SH-SY5Y (cell line): ENCODE measurements at regions not wholly inside any gene's neighbourhood (a gene's known extent, or its start where the extent isn't known, plus 50 kb on each side); places are given as distances from the start of the nearest gene placed in this dataset.

Source experiments
- GATA2 ChIP-seq: IDR thresholded peaks from 2 replicates; pipeline ENCODE4 v1.6.1; 2011; ENCODE audit warnings: mild to moderate bottlenecking, low read depth, low read length
- GATA3 ChIP-seq: IDR thresholded peaks from 2 replicates; pipeline ENCODE4 v1.6.1; 2011; ENCODE audit warnings: low read depth, mild to moderate bottlenecking, low read length, moderate library complexity

GRCh38 chr6:63410435-63411426 is 90.9 kb upstream of the LGSN start:
- TF ChIP-seq GATA3 (no peak), GATA2 (no peak)
